HG03521 (cell line): ENCODE measurements at regions not wholly inside any gene's neighbourhood (a gene's known extent, or its start where the extent isn't known, plus 50 kb on each side); places are given as distances from the start of the nearest gene placed in this dataset.

Source experiments
- ATAC-seq: cut with Tn5 transposase; IDR thresholded peaks from one replicate; pipeline ENCODE4 v1.9.1; 2021; ENCODE audit warnings: mild to moderate bottlenecking, moderate library complexity; ENCODE audit not compliant: unreplicated experiment

GRCh38 chr13:37944081-37944868 lies 74.7 kb upstream of the TRPC4 start:
- no peak for ATAC-seq

DNA sequence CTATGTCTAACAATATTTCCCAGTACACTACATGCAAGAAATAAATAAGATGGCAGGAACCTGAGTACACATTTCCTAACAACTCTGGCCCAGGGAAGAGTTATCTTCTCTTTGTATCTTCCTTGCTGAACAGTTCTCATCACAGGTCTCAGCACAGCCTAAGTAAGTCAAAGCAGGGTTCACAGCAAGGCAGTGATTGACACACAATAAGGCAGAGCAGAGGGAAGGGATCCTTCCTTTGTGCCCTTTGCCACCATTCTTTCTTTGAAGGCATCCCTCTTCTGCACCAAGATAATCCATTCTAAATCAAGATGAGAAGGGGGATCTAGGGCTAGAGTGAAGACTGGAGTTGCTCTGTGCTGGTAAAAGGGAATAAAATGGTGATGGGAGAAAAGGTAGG lies 73.4 kb upstream of the TRPC4 start:
- no peak for ATAC-seq

GRCh38 chr13:37934339-37935191 lies 65.0 kb upstream of the TRPC4 start:
- ATAC-seq, result no peak

GRCh38 chr13:37929308-37929707 lies 59.7 kb upstream of the TRPC4 start:
- no peak for ATAC-seq

DNA sequence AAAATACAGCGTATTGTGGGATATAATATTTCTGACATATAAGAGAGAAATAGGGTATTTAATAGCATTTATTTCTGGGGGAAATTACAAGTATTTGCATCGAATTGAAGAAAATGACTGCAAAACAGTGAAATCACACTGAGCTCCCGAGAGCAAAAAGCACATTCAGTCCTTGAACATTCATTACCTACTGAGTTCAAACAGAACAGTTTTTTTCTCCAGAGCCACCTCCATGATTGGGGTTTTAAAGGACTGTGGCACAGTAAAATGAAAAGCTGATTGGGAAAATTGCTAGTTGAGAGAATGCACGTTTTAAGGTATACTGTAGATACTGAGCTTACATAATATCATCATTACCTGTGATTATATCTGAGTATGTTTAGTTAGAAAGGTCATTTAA lies 58.0 kb upstream of the TRPC4 start:
- no peak for ATAC-seq

- no peak for ATAC-seq
These were observed 56.4 kb upstream of the TRPC4 start for GRCh38 chr13:37925878-37926473.

- ATAC-seq, result no peak
These were observed 53.7 kb upstream of the TRPC4 start for GRCh38 chr13:37923236-37923635.

- ATAC-seq, result no peak
These were observed 49.8 kb upstream of the TRPC4 start for GRCh38 chr13:37919329-37919880.
